BLaER1 (cell line): ENCODE measurements at regions not wholly inside any gene's neighbourhood (a gene's known extent, or its start where the extent isn't known, plus 50 kb on each side); places are given as distances from the start of the nearest gene placed in this dataset.

Source experiments
- H3K27ac ChIP-seq: shearing (Covaris generic); formaldehyde crosslinking; 2 replicates; pipeline ENCODE4 v1.8.1; 2022
- H3K27me3 ChIP-seq: shearing (Covaris generic); formaldehyde crosslinking; 2 replicates; pipeline ENCODE4 v1.8.1; 2022
- H3K36me3 ChIP-seq: shearing (Covaris generic); formaldehyde crosslinking; 2 replicates; pipeline ENCODE4 v1.8.1; 2022
- H3K4me1 ChIP-seq: shearing (Covaris generic); formaldehyde crosslinking; 2 replicates; pipeline ENCODE4 v1.8.1; 2022
- H3K4me2 ChIP-seq: shearing (Covaris generic); formaldehyde crosslinking; 2 replicates; pipeline ENCODE4 v1.8.1; 2022
- H3K4me3 ChIP-seq: shearing (Covaris generic); formaldehyde crosslinking; 2 replicates; pipeline ENCODE4 v1.8.1; 2022
- H3K9ac ChIP-seq: shearing (Covaris generic); formaldehyde crosslinking; 2 replicates; pipeline ENCODE4 v1.8.1; 2022
- H3K9me3 ChIP-seq: shearing (Covaris generic); formaldehyde crosslinking; 2 replicates; pipeline ENCODE4 v1.8.1; 2022
- H4K20me1 ChIP-seq: shearing (Covaris generic); formaldehyde crosslinking; 2 replicates; pipeline ENCODE4 v1.8.1; 2022
- Cebpa-rat ChIP-seq: shearing (Covaris generic); IDR thresholded peaks from 2 replicates; pipeline ENCODE4 v1.8.1; 2022

- Histone ChIP-seq H4K20me1 (no peaks in the 10 kb centered on the region), H3K4me3 (no peak overlapping the region), H3K9me3 (peaks cover 7% of the 10 kb centered on the region; the same call in 1 of the 2 replicates), H3K9ac (no peak overlapping the region), H3K36me3 (no peaks in the 10 kb centered on the region), H3K4me1 (no peaks in the 10 kb centered on the region), H3K4me2 (no peak overlapping the region), H3K27me3 (no peaks in the 10 kb centered on the region), H3K27ac (no peak overlapping the region)
- no peak for TF ChIP-seq Cebpa-rat
Observed at GRCh38 chr12:42944516-42944915, 355.0 kb upstream of the PRICKLE1 start.

- no peak overlapping the region for H3K27ac ChIP-seq
- H4K20me1 ChIP-seq, result no peaks in the 10 kb centered on the region
- no peaks in the 10 kb centered on the region for H3K36me3 ChIP-seq
- no peak overlapping the region for H3K4me2 ChIP-seq
- H3K9me3 ChIP-seq, result 0 out of 2 replicates have a peak, but pooled peaks cover 7% of the 10 kb centered on the region
- no peak overlapping the region for H3K4me3 ChIP-seq
- TF ChIP-seq Cebpa-rat, result no peak
- H3K9ac ChIP-seq, result no peak overlapping the region
- no peaks in the 10 kb centered on the region for H3K27me3 ChIP-seq
- no peaks in the 10 kb centered on the region for H3K4me1 ChIP-seq
Observed at GRCh38 chr12:42936991-42937390, 347.4 kb upstream of the PRICKLE1 start.

- TF ChIP-seq Cebpa-rat, result no peak
- no peaks in the 10 kb centered on the region for H3K36me3 ChIP-seq
- H3K9me3 ChIP-seq, result 0 out of 2 replicates have a peak, but pooled peaks cover 7% of the 10 kb centered on the region
- no peaks in the 10 kb centered on the region for H4K20me1 ChIP-seq
- H3K4me1 ChIP-seq, result no peaks in the 10 kb centered on the region
- H3K4me3 ChIP-seq, result no peak overlapping the region
- no peak overlapping the region for H3K9ac ChIP-seq
- H3K27me3 ChIP-seq, result no peaks in the 10 kb centered on the region
- no peak overlapping the region for H3K4me2 ChIP-seq
- no peak overlapping the region for H3K27ac ChIP-seq
Observed at GRCh38 chr12:42936260-42936659, 346.7 kb upstream of the PRICKLE1 start.

GRCh38 chr12:42935756-42936155 is 346.2 kb upstream of the PRICKLE1 start:
- Histone ChIP-seq H3K27ac (no peak overlapping the region), H3K4me2 (no peak overlapping the region), H3K9ac (no peak overlapping the region), H3K4me3 (no peak overlapping the region), H4K20me1 (no peaks in the 10 kb centered on the region), H3K9me3 (0 out of 2 replicates have a peak, but pooled peaks cover 7% of the 10 kb centered on the region), H3K27me3 (no peaks in the 10 kb centered on the region), H3K36me3 (no peaks in the 10 kb centered on the region), H3K4me1 (no peaks in the 10 kb centered on the region)
- no peak for TF ChIP-seq Cebpa-rat

GRCh38 chr12:42935090-42935489 is 345.5 kb upstream of the PRICKLE1 start:
- Histone ChIP-seq H3K9ac (no peak overlapping the region), H3K4me2 (no peak overlapping the region), H3K27me3 (no peaks in the 10 kb centered on the region), H3K36me3 (no peaks in the 10 kb centered on the region), H3K4me3 (no peak overlapping the region), H4K20me1 (no peaks in the 10 kb centered on the region), H3K27ac (no peak overlapping the region), H3K9me3 (0 out of 2 replicates have a peak, but pooled peaks cover 7% of the 10 kb centered on the region), H3K4me1 (no peaks in the 10 kb centered on the region)
- no peak for TF ChIP-seq Cebpa-rat

GRCh38 chr12:42933461-42934081 is 344.0 kb upstream of the PRICKLE1 start:
- Histone ChIP-seq H3K27me3 (no peaks in the 10 kb centered on the region), H3K4me1 (no peaks in the 10 kb centered on the region), H3K36me3 (no peaks in the 10 kb centered on the region), H3K4me3 (no peak overlapping the region), H4K20me1 (no peaks in the 10 kb centered on the region), H3K9me3 (0 out of 2 replicates have a peak, but pooled peaks cover 1% of the 10 kb centered on the region), H3K9ac (no peak overlapping the region), H3K27ac (no peak overlapping the region), H3K4me2 (no peak overlapping the region)
- TF ChIP-seq Cebpa-rat, result no peak

GRCh38 chr12:42932936-42933335 is 343.4 kb upstream of the PRICKLE1 start:
- Histone ChIP-seq H3K36me3 (no peaks in the 10 kb centered on the region), H3K9me3 (no peaks in the 10 kb centered on the region), H3K27ac (no peak overlapping the region), H3K9ac (no peak overlapping the region), H4K20me1 (no peaks in the 10 kb centered on the region), H3K4me2 (no peak overlapping the region), H3K4me1 (no peaks in the 10 kb centered on the region), H3K27me3 (no peaks in the 10 kb centered on the region), H3K4me3 (no peak overlapping the region)
- TF ChIP-seq Cebpa-rat, result no peak

GRCh38 chr12:42926232-42926631 is 336.7 kb upstream of the PRICKLE1 start:
- Histone ChIP-seq H4K20me1 (no peaks in the 10 kb centered on the region), H3K4me3 (no peak overlapping the region), H3K9me3 (no peaks in the 10 kb centered on the region), H3K4me2 (no peak overlapping the region), H3K27me3 (no peaks in the 10 kb centered on the region), H3K27ac (no peak overlapping the region), H3K9ac (no peak overlapping the region), H3K4me1 (no peaks in the 10 kb centered on the region), H3K36me3 (no peaks in the 10 kb centered on the region)
- no peak for TF ChIP-seq Cebpa-rat

GRCh38 chr12:42924482-42924881 is 334.9 kb upstream of the PRICKLE1 start:
- Histone ChIP-seq H3K27ac (no peak overlapping the region), H3K27me3 (no peaks in the 10 kb centered on the region), H3K4me1 (no peaks in the 10 kb centered on the region), H3K4me2 (no peak overlapping the region), H3K36me3 (no peaks in the 10 kb centered on the region), H3K4me3 (no peak overlapping the region), H3K9ac (no peak overlapping the region), H4K20me1 (no peaks in the 10 kb centered on the region), H3K9me3 (no peaks in the 10 kb centered on the region)
- TF ChIP-seq Cebpa-rat, result no peak

- no peaks in the 10 kb centered on the region for H4K20me1 ChIP-seq
- no peak for TF ChIP-seq Cebpa-rat
- no peak overlapping the region for H3K27ac ChIP-seq
- H3K4me3 ChIP-seq, result no peak overlapping the region
- no peak overlapping the region for H3K4me2 ChIP-seq
- H3K9ac ChIP-seq, result no peak overlapping the region
- no peaks in the 10 kb centered on the region for H3K36me3 ChIP-seq
- H3K9me3 ChIP-seq, result no peaks in the 10 kb centered on the region
- no peaks in the 10 kb centered on the region for H3K4me1 ChIP-seq
- no peaks in the 10 kb centered on the region for H3K27me3 ChIP-seq
Observed at GRCh38 chr12:42923583-42923982, 334.0 kb upstream of the PRICKLE1 start.

- no peak overlapping the region for H3K9ac ChIP-seq
- H3K9me3 ChIP-seq, result no peaks in the 10 kb centered on the region
- H3K36me3 ChIP-seq, result no peaks in the 10 kb centered on the region
- TF ChIP-seq Cebpa-rat, result no peak
- H3K4me3 ChIP-seq, result no peak overlapping the region
- no peak overlapping the region for H3K27ac ChIP-seq
- H4K20me1 ChIP-seq, result no peaks in the 10 kb centered on the region
- no peaks in the 10 kb centered on the region for H3K27me3 ChIP-seq
- H3K4me2 ChIP-seq, result no peak overlapping the region
- H3K4me1 ChIP-seq, result no peaks in the 10 kb centered on the region
Observed at GRCh38 chr12:42923156-42923555, 333.6 kb upstream of the PRICKLE1 start.
